Peyer's patch (tissue), 4 donors: ENCODE measurements at regions not wholly inside any gene's neighbourhood (a gene's known extent, or its start where the extent isn't known, plus 50 kb on each side); places are given as distances from the start of the nearest gene placed in this dataset.

Experiments
- DNase-seq, 3 donors: peaks; one replicate each; pipeline ENCODE4 v3.0.0-alpha.2; 2017 to 2019
- H3K27ac ChIP-seq, 4 donors: fragments of 200-600 bp; sonication (generic); one replicate each; pipeline ENCODE4 v1.5.1; 2016 to 2019
- H3K27me3 ChIP-seq, 2 donors: fragments of 200-600 bp; sonication (generic); one replicate each; pipeline ENCODE4 v1.5.1; 2019
- H3K36me3 ChIP-seq, 3 donors: fragments of 200-600 bp; sonication (generic); one replicate each; pipeline ENCODE4 v1.5.1; 2016 to 2019
- H3K4me1 ChIP-seq, 4 donors: fragments of 200-600 bp; sonication (generic); one replicate each; pipeline ENCODE4 v1.5.1; 2016 to 2019
- H3K4me3 ChIP-seq, 4 donors: fragments of 200-600 bp; sonication (generic); 1 replicate in 3 of 4; 2 replicates in 1 of 4; pipeline ENCODE4 v1.5.1; 2016 to 2019; ENCODE audit warnings: mild to moderate bottlenecking in 1 of 4
- H3K9me3 ChIP-seq, 4 donors: fragments of 200-600 bp; sonication (generic); one replicate each; pipeline ENCODE4 v1.5.1; 2016 to 2019; ENCODE audit warnings: mild to moderate bottlenecking in 1 of 4
- POLR2A ChIP-seq, 2 donors: fragments of 450-650 bp; IDR thresholded peaks; one replicate each; pipeline ENCODE4 v1.5.1; 2017; ENCODE audit warnings: antibody characterized with exemption in 2 of 2, mild to moderate bottlenecking in 2 of 2, moderate library complexity in 2 of 2
- TF ChIP-seq, protein P1 (sequence below), 6 experiments: fragments of 450-650 bp in 4 of 6; fragments of 200-600 bp in 2 of 6; sonication (generic) in 1 of 6; IDR thresholded peaks; one replicate each; pipeline ENCODE4 v1.5.1; 2017 to 2019; ENCODE audit warnings: antibody characterized with exemption in 6 of 6, mild to moderate bottlenecking in 3 of 6, moderate library complexity in 1 of 6

DNA sequence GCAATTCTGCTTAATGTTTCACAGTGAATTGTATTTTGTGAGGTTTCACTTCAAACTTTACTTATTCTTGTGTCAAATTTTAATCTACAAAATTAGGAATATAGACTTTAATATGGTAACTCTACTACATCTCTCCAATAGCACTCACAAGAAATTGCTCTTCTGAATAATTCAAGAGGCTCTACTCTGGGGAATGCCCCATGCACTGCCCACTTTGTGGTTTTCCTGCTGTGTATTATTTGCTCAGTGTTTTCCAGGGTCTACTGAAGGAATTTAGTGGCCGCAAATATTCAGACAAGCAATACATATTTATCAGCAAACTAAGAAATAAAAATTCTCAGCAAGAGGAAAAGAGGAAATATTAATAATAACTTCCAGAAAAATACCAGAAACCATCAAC lies 611.4 kb downstream of the TNS3 start:
- peaks cover 0 to 5% (median 0%) of the 10 kb centered on the region in 4 donors for H3K9me3 ChIP-seq
- no peak overlapping the region for H3K27ac ChIP-seq
- no peaks in the 10 kb centered on the region for H3K4me1 ChIP-seq
- TF ChIP-seq, protein P1, sequence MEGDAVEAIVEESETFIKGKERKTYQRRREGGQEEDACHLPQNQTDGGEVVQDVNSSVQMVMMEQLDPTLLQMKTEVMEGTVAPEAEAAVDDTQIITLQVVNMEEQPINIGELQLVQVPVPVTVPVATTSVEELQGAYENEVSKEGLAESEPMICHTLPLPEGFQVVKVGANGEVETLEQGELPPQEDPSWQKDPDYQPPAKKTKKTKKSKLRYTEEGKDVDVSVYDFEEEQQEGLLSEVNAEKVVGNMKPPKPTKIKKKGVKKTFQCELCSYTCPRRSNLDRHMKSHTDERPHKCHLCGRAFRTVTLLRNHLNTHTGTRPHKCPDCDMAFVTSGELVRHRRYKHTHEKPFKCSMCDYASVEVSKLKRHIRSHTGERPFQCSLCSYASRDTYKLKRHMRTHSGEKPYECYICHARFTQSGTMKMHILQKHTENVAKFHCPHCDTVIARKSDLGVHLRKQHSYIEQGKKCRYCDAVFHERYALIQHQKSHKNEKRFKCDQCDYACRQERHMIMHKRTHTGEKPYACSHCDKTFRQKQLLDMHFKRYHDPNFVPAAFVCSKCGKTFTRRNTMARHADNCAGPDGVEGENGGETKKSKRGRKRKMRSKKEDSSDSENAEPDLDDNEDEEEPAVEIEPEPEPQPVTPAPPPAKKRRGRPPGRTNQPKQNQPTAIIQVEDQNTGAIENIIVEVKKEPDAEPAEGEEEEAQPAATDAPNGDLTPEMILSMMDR (IDR thresholded peaks at IDR 0.05), result no peak
- TF ChIP-seq POLR2A (IDR thresholded peaks at IDR 0.05), result no peak
- H3K4me3 ChIP-seq, result no peak overlapping the region
- H3K27me3 ChIP-seq, result no peaks in the 10 kb centered on the region
- no peaks in the 10 kb centered on the region for H3K36me3 ChIP-seq
- no peak for DNase-seq

- no peak for TF ChIP-seq POLR2A (IDR thresholded peaks at IDR 0.05)
- TF ChIP-seq, protein P1 (IDR thresholded peaks at IDR 0.05), result no peak
- no peak overlapping the region for H3K27ac ChIP-seq
- H3K36me3 ChIP-seq, result no peaks in the 10 kb centered on the region
- H3K4me1 ChIP-seq, result no peaks in the 10 kb centered on the region
- H3K9me3 ChIP-seq, result peaks cover 0 to 5% (median 0%) of the 10 kb centered on the region in 4 donors
- H3K4me3 ChIP-seq, result no peak overlapping the region
- H3K27me3 ChIP-seq, result no peaks in the 10 kb centered on the region
- DNase-seq, result no peak
Observed at GRCh38 chr7:46970131-46970430, 611.8 kb downstream of the TNS3 start.

- TF ChIP-seq, protein P1 (IDR thresholded peaks at IDR 0.05), result peak in 1 of 6 experiments; percentile 2
- no peak for TF ChIP-seq POLR2A (IDR thresholded peaks at IDR 0.05)
- H3K4me3 ChIP-seq, result no peak overlapping the region
- no peak overlapping the region for H3K27ac ChIP-seq
- no peak for DNase-seq
- H3K36me3 ChIP-seq, result no peaks in the 10 kb centered on the region
- peaks cover 0 to 5% (median 0%) of the 10 kb centered on the region in 4 donors for H3K9me3 ChIP-seq
- no peaks in the 10 kb centered on the region for H3K27me3 ChIP-seq
- H3K4me1 ChIP-seq, result no peaks in the 10 kb centered on the region
Observed at GRCh38 chr7:46969303-46970130, 612.4 kb downstream of the TNS3 start.

DNA sequence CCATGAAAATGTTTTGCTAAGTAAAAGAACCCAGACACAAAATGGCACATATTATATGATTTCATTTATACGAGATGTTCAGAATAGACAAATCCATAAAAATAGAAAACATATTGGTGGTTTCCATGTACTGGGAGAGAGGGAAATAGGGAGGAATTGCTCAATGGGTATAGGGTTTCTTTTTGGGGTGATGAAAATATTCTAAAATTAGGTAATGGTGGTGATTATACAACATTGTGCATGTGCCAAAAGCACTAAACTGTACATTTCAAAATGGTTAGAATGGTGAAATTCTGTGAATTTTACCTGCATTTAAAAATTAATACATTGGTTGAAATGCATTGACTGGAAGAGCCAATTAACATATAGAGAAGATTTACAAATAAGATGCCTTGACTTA lies 613.9 kb downstream of the TNS3 start:
- no peaks in the 10 kb centered on the region for H3K4me1 ChIP-seq
- TF ChIP-seq, protein P1 (IDR thresholded peaks at IDR 0.05), result no peak
- TF ChIP-seq POLR2A (IDR thresholded peaks at IDR 0.05), result no peak
- no peak for DNase-seq
- no peak overlapping the region for H3K4me3 ChIP-seq
- no peak overlapping the region for H3K27ac ChIP-seq
- peaks cover 0 to 9% (median 0%) of the 10 kb centered on the region in 4 donors for H3K9me3 ChIP-seq
- no peaks in the 10 kb centered on the region for H3K36me3 ChIP-seq
- no peaks in the 10 kb centered on the region for H3K27me3 ChIP-seq

DNA sequence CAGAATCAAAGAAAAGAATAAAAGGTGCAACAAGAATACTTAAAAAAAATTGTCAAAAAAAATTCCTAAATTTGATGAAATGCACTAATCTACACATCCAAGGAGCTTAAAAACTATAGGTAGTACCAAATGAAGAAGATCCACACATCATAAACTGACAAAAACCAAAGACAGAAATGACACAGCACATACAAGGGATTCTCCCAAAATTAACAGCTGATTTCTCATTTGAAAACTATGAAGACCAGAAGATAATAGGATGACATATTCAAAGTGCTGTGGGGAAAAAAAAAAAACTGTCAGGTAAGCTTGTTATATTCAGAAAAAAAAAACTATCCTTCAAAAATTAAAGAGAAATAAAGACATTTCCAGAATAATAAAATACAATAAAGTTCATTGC lies 618.2 kb downstream of the TNS3 start:
- TF ChIP-seq POLR2A (IDR thresholded peaks at IDR 0.05), result no peak
- TF ChIP-seq, protein P1 (IDR thresholded peaks at IDR 0.05), result no peak
- Histone ChIP-seq H3K27me3 (no peaks in the 10 kb centered on the region), H3K9me3 (peaks cover 0 to 9% (median 0%) of the 10 kb centered on the region in 4 donors), H3K27ac (no peak overlapping the region), H3K4me1 (no peaks in the 10 kb centered on the region), H3K4me3 (no peak overlapping the region), H3K36me3 (no peaks in the 10 kb centered on the region)
- no peak for DNase-seq
